ENCODE measurements at regions not wholly inside any gene's neighbourhood (a gene's known extent, or its start where the extent isn't known, plus 50 kb on each side); places are given as distances from the start of the nearest gene placed in this dataset.
"Not testable (repeated sequence)": the region's sequence is repeated elsewhere in the genome, so short reads cannot be mapped to it uniquely, and the experiment has no call there.

DNA sequence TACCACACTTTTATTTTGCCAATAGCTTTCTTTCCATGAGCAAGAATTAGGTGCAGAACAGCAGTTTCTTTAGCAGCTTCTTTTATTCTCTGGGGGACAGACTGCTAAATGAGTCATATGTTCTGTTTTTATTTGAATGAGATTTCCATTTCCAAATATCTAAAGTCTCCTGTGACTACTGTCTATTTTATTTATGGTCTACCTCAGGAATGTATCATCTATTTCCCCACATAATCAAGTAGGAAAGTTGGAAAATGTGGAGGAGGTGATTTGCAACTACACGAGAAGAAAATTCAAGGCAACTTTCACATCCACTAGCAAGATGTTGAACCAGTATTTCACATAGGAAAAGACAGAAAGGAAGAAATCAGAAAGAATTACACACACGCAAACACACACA lies 139.9 kb upstream of the MEX3C start:
- Histone ChIP-seq H3K9ac (ENCODE audit: low read depth, low read length) (no peak overlapping the region), H3K4me1 (ENCODE audit: control insufficient read depth, insufficient read depth, low read length) (peaks cover 9% of the 10 kb centered on the region), H3K36me3 (ENCODE audit: insufficient read depth, low read length) (no peaks in the 10 kb centered on the region), H3K4me2 (ENCODE audit: low read length) (peak overlapping the region; percentile 51), H3K27me3 (ENCODE audit: control insufficient read depth, insufficient read depth, low read length) (no peaks in the 10 kb centered on the region), H3K9me3 (replicated peaks; ENCODE audit: low read length) (no peaks in the 10 kb centered on the region), H3K4me3 (ENCODE audit: low read length) (peak overlapping the region; percentile 13)

DNA sequence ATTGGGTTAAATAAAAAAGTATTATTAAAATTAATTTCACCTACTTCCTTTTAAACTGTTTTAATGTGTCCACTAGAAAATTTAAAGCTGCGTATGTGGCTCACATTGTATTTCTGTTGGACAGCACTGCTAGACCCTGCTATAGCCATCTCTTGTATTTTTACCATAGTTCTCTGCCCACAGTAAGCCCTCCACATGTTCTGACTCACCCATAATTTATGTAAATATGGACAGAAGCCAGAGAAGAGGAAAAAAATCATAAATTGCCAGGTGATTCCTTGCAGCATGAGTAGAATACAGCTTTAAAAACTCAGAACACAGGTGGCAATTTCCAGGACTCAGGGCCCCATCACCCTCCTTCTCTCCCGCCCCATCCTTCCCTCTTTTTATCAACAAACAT lies 142.4 kb upstream of the MEX3C start:
- no peaks in the 10 kb centered on the region for H3K9me3 ChIP-seq (replicated peaks; ENCODE audit: low read length)
- no peak overlapping the region for H3K9ac ChIP-seq (ENCODE audit: low read depth, low read length)
- no peak overlapping the region for H3K4me3 ChIP-seq (ENCODE audit: low read length)
- no peak overlapping the region for H3K4me2 ChIP-seq (ENCODE audit: low read length)
- no peaks in the 10 kb centered on the region for H3K27me3 ChIP-seq (ENCODE audit: control insufficient read depth, insufficient read depth, low read length)
- no peaks in the 10 kb centered on the region for H3K36me3 ChIP-seq (ENCODE audit: insufficient read depth, low read length)
- peaks cover 9% of the 10 kb centered on the region for H3K4me1 ChIP-seq (ENCODE audit: control insufficient read depth, insufficient read depth, low read length)

DNA sequence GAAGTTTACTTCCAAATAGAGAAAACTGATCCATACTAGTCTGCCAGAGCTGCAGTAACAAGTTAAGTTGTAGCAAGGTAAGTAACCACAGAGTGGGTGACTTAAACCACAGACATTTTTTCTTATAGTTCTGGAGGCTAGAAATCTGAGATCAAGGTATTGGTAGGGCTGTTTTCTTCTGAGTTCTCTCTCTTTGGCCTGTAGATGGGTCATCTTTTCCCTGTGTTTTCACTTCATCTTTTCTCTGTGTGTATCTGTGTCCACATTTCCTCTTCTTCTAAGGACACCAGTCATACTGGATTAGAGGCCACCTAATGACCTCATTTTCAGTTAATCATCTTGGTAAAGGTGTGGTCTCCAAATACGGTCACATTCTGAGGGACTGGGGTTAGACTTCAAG lies 142.9 kb upstream of the MEX3C start:
- Histone ChIP-seq H3K27me3 (ENCODE audit: control insufficient read depth, insufficient read depth, low read length) (peaks cover 3% of the 10 kb centered on the region), H3K9me3 (replicated peaks; ENCODE audit: low read length) (no peaks in the 10 kb centered on the region), H3K4me3 (ENCODE audit: low read length) (no peak overlapping the region), H3K4me2 (ENCODE audit: low read length) (no peak overlapping the region), H3K9ac (ENCODE audit: low read depth, low read length) (no peak overlapping the region), H3K4me1 (ENCODE audit: control insufficient read depth, insufficient read depth, low read length) (peaks cover 9% of the 10 kb centered on the region), H3K36me3 (ENCODE audit: insufficient read depth, low read length) (no peaks in the 10 kb centered on the region)

GRCh38 chr18:51342815-51343214 lies 145.3 kb upstream of the MEX3C start:
- Histone ChIP-seq H3K4me2 (ENCODE audit: low read length) (no peak overlapping the region), H3K9ac (ENCODE audit: low read depth, low read length) (no peak overlapping the region), H3K4me1 (ENCODE audit: control insufficient read depth, insufficient read depth, low read length) (peaks cover 5% of the 10 kb centered on the region), H3K27me3 (ENCODE audit: control insufficient read depth, insufficient read depth, low read length) (peaks cover 7% of the 10 kb centered on the region), H3K9me3 (replicated peaks; ENCODE audit: low read length) (no peaks in the 10 kb centered on the region), H3K36me3 (ENCODE audit: insufficient read depth, low read length) (no peaks in the 10 kb centered on the region), H3K4me3 (ENCODE audit: low read length) (no peak overlapping the region)

GRCh38 chr18:51345848-51346391 lies 148.4 kb upstream of the MEX3C start:
- no peaks in the 10 kb centered on the region for H3K4me1 ChIP-seq (ENCODE audit: control insufficient read depth, insufficient read depth, low read length)
- H3K4me2 ChIP-seq (ENCODE audit: low read length), result no peak overlapping the region
- H3K4me3 ChIP-seq (ENCODE audit: low read length), result no peak overlapping the region
- peaks cover 17% of the 10 kb centered on the region for H3K27me3 ChIP-seq (ENCODE audit: control insufficient read depth, insufficient read depth, low read length)
- no peak overlapping the region for H3K9ac ChIP-seq (ENCODE audit: low read depth, low read length)
- no peaks in the 10 kb centered on the region for H3K9me3 ChIP-seq (replicated peaks; ENCODE audit: low read length)
- H3K36me3 ChIP-seq (ENCODE audit: insufficient read depth, low read length), result no peaks in the 10 kb centered on the region

GRCh38 chr18:51346404-51346803 lies 148.9 kb upstream of the MEX3C start:
- H3K27me3 ChIP-seq (ENCODE audit: control insufficient read depth, insufficient read depth, low read length), result peaks cover 17% of the 10 kb centered on the region
- no peak overlapping the region for H3K9ac ChIP-seq (ENCODE audit: low read depth, low read length)
- H3K36me3 ChIP-seq (ENCODE audit: insufficient read depth, low read length), result no peaks in the 10 kb centered on the region
- H3K4me2 ChIP-seq (ENCODE audit: low read length), result no peak overlapping the region
- no peaks in the 10 kb centered on the region for H3K9me3 ChIP-seq (replicated peaks; ENCODE audit: low read length)
- no peaks in the 10 kb centered on the region for H3K4me1 ChIP-seq (ENCODE audit: control insufficient read depth, insufficient read depth, low read length)
- H3K4me3 ChIP-seq (ENCODE audit: low read length), result no peak overlapping the region

GRCh38 chr18:51350081-51350480 lies 152.6 kb upstream of the MEX3C start:
- H3K9ac ChIP-seq (ENCODE audit: low read depth, low read length), result no peak overlapping the region
- H3K4me2 ChIP-seq (ENCODE audit: low read length), result no peak overlapping the region
- H3K27me3 ChIP-seq (ENCODE audit: control insufficient read depth, insufficient read depth, low read length), result peaks cover 19% of the 10 kb centered on the region
- no peaks in the 10 kb centered on the region for H3K9me3 ChIP-seq (replicated peaks; ENCODE audit: low read length)
- no peak overlapping the region for H3K4me3 ChIP-seq (ENCODE audit: low read length)
- H3K36me3 ChIP-seq (ENCODE audit: insufficient read depth, low read length), result no peaks in the 10 kb centered on the region
- H3K4me1 ChIP-seq (ENCODE audit: control insufficient read depth, insufficient read depth, low read length), result no peaks in the 10 kb centered on the region

GRCh38 chr18:51355841-51356240 lies 158.4 kb upstream of the MEX3C start:
- no peak overlapping the region for H3K4me2 ChIP-seq (ENCODE audit: low read length)
- H3K4me3 ChIP-seq (ENCODE audit: low read length), result no peak overlapping the region
- no peaks in the 10 kb centered on the region for H3K36me3 ChIP-seq (ENCODE audit: insufficient read depth, low read length)
- no peak overlapping the region for H3K9ac ChIP-seq (ENCODE audit: low read depth, low read length)
- peaks cover 8% of the 10 kb centered on the region for H3K27me3 ChIP-seq (ENCODE audit: control insufficient read depth, insufficient read depth, low read length)
- no peaks in the 10 kb centered on the region for H3K4me1 ChIP-seq (ENCODE audit: control insufficient read depth, insufficient read depth, low read length)
- no peaks in the 10 kb centered on the region for H3K9me3 ChIP-seq (replicated peaks; ENCODE audit: low read length)

DNA sequence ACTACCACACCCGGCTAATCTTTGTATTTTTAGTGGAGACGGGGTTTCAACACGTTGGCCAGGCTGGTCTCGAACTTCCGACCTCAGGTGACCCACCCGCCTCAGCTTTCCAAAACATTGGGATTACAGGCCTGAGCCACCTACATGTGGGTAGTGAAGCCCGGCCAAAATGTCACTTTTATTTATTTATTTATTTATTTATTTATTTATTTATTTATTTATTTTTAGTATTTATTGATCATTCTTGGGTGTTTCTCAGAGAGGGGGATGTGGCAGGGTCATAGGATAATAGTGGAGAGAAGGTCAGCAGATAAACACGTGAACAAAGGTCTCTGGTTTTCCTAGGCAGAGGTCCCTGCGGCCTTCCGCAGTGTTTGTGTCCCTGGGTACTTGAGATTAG lies 162.8 kb upstream of the MEX3C start:
- not testable (repeated sequence) for H3K9me3 ChIP-seq (replicated peaks; ENCODE audit: low read length); H3K36me3 ChIP-seq (ENCODE audit: insufficient read depth, low read length); H3K27me3 ChIP-seq (ENCODE audit: control insufficient read depth, insufficient read depth, low read length); H3K4me2 ChIP-seq (ENCODE audit: low read length); H3K4me3 ChIP-seq (ENCODE audit: low read length); H3K9ac ChIP-seq (ENCODE audit: low read depth, low read length); H3K4me1 ChIP-seq (ENCODE audit: control insufficient read depth, insufficient read depth, low read length)

DNA sequence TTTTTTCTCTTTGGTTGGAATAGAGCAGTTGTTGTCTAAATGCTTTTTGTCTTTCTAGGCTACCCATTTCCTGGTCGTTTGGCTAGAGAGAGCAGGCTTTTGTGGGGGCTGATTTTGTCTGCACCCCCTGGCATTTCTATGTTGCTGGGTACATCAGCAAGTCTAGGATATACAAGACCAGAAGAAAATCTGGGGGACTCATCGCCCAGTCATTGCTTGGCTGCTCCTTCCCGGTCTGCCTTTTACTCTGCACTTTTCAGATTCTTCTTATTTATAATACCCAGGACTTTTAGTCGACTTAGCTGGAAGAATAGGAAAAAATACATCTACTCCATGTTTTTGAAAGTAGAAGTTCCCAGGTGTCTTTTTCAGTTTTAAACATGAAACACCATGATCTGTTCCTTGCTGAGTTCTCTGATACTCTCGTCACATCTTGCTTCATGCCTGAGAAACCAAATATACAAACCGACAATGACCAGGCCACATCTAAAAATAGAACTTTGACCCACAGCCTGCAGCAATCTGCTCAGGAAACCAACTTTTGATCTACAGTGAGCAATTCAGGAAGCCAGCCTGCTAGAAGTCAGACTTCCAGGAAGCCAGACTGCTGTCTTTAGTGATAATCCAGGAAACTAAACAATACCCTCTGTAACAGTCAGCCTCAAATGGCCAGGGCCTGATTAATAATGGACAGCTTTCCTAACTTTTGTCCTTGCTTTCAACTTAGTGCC lies 163.8 kb upstream of the MEX3C start:
- Histone ChIP-seq H3K27me3 (ENCODE audit: control insufficient read depth, insufficient read depth, low read length) (peaks cover 5% of the 10 kb centered on the region), H3K4me1 (ENCODE audit: control insufficient read depth, insufficient read depth, low read length) (no peaks in the 10 kb centered on the region), H3K4me3 (ENCODE audit: low read length) (no peak overlapping the region), H3K9me3 (replicated peaks; ENCODE audit: low read length) (no peaks in the 10 kb centered on the region), H3K4me2 (ENCODE audit: low read length) (no peak overlapping the region), H3K36me3 (ENCODE audit: insufficient read depth, low read length) (no peaks in the 10 kb centered on the region), H3K9ac (ENCODE audit: low read depth, low read length) (no peak overlapping the region)

DNA sequence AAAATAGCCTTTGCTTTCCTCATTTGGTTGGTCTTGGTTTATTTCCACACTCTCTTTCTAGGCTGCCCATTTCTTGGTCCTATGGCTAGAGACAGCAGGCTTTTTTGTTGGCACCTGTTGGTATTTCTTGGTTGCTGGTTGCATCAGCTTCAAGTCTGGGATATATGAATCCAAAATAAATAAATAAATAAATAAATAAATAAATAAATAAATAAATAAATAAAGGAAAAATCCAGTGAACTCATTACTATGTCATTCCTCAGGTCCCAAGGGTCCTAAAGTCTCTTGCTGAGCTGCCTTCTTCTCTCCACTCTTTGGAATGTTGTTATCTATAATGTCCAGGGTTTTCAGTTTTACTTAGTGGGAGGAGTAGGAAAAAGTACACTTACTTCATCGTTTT lies 165.9 kb upstream of the MEX3C start:
- H3K9me3 ChIP-seq (replicated peaks; ENCODE audit: low read length), result no peaks in the 10 kb centered on the region
- H3K4me2 ChIP-seq (ENCODE audit: low read length), result no peak overlapping the region
- H3K4me3 ChIP-seq (ENCODE audit: low read length), result no peak overlapping the region
- no peaks in the 10 kb centered on the region for H3K4me1 ChIP-seq (ENCODE audit: control insufficient read depth, insufficient read depth, low read length)
- H3K9ac ChIP-seq (ENCODE audit: low read depth, low read length), result no peak overlapping the region
- H3K27me3 ChIP-seq (ENCODE audit: control insufficient read depth, insufficient read depth, low read length), result peaks cover 4% of the 10 kb centered on the region
- H3K36me3 ChIP-seq (ENCODE audit: insufficient read depth, low read length), result no peaks in the 10 kb centered on the region

GRCh38 chr18:51370996-51371395 lies 173.5 kb upstream of the MEX3C start:
- no peaks in the 10 kb centered on the region for H3K4me1 ChIP-seq (ENCODE audit: control insufficient read depth, insufficient read depth, low read length)
- no peaks in the 10 kb centered on the region for H3K9me3 ChIP-seq (replicated peaks; ENCODE audit: low read length)
- no peak overlapping the region for H3K4me3 ChIP-seq (ENCODE audit: low read length)
- no peaks in the 10 kb centered on the region for H3K27me3 ChIP-seq (ENCODE audit: control insufficient read depth, insufficient read depth, low read length)
- no peak overlapping the region for H3K4me2 ChIP-seq (ENCODE audit: low read length)
- H3K9ac ChIP-seq (ENCODE audit: low read depth, low read length), result no peak overlapping the region
- no peaks in the 10 kb centered on the region for H3K36me3 ChIP-seq (ENCODE audit: insufficient read depth, low read length)
